ENCODE measurements at regions not wholly inside any gene's neighbourhood (a gene's known extent, or its start where the extent isn't known, plus 50 kb on each side); places are given as distances from the start of the nearest gene placed in this dataset.

DNA sequence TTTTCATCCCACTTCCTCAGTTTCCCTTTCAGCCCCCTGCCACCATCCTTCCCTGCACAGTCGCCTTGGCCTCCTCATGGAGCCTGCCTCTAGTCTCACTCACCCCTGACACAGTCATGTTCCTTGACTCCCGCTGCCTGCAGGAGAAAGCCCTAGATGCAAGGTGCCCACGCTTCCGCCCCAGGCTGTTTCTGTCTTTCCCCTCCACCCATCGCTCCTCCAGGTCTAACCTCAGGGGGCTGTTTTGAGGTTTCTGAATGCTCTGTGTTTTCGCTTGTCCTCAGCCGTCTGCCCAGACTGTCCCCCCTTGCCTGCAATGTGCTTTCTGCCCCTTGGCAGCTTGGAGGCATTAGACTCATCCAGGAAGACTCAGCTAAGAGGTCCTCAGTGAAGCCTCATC is 89.9 kb downstream of the EMX2 start:
- H3K79me2 ChIP-seq (ENCODE audit: insufficient read depth, low read length) = no peaks in the 10 kb centered on the region
- H3K4me3 ChIP-seq (replicated peaks in 1 of 2; ENCODE audit: low read depth in 1 of 2, low read length in 2 of 2) = no peak overlapping the region
- H3K27me3 ChIP-seq (ENCODE audit: insufficient read depth, low read length) = peaks cover 18% of the 10 kb centered on the region
- no peaks in the 10 kb centered on the region for H3K9me3 ChIP-seq (ENCODE audit: control insufficient read depth in 1 of 2, insufficient read depth in 1 of 2, low read depth in 1 of 2, low read length in 2 of 2)
- CTCF ChIA-PET = no interaction called here
- POLR2A ChIA-PET = no interaction called here
- BruUV-seq (replicated peaks) = no TSS peak
- H3K4me1 ChIP-seq (ENCODE audit: control insufficient read depth in 1 of 2, insufficient read depth in 2 of 2, low read length in 2 of 2) = no peaks in the 10 kb centered on the region
- no peaks in the 10 kb centered on the region for H3K36me3 ChIP-seq (ENCODE audit: control insufficient read depth in 1 of 2, insufficient read depth in 2 of 2, low read length in 2 of 2)
- no peak overlapping the region for H3K4me2 ChIP-seq (ENCODE audit: low read length)
- H3K9me2 ChIP-seq (ENCODE audit: insufficient read depth) = no peaks in the 10 kb centered on the region
- TF ChIP-seq, protein P1, sequence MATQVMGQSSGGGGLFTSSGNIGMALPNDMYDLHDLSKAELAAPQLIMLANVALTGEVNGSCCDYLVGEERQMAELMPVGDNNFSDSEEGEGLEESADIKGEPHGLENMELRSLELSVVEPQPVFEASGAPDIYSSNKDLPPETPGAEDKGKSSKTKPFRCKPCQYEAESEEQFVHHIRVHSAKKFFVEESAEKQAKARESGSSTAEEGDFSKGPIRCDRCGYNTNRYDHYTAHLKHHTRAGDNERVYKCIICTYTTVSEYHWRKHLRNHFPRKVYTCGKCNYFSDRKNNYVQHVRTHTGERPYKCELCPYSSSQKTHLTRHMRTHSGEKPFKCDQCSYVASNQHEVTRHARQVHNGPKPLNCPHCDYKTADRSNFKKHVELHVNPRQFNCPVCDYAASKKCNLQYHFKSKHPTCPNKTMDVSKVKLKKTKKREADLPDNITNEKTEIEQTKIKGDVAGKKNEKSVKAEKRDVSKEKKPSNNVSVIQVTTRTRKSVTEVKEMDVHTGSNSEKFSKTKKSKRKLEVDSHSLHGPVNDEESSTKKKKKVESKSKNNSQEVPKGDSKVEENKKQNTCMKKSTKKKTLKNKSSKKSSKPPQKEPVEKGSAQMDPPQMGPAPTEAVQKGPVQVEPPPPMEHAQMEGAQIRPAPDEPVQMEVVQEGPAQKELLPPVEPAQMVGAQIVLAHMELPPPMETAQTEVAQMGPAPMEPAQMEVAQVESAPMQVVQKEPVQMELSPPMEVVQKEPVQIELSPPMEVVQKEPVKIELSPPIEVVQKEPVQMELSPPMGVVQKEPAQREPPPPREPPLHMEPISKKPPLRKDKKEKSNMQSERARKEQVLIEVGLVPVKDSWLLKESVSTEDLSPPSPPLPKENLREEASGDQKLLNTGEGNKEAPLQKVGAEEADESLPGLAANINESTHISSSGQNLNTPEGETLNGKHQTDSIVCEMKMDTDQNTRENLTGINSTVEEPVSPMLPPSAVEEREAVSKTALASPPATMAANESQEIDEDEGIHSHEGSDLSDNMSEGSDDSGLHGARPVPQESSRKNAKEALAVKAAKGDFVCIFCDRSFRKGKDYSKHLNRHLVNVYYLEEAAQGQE (IDR thresholded peaks at IDR 0.05; ENCODE audit: low read depth) = no peak
- no peak for TF ChIP-seq FOSL1 (IDR thresholded peaks at IDR 0.05; ENCODE audit: low read depth)
- no peak overlapping the region for H3K27ac ChIP-seq (ENCODE audit: low read depth, low read length)
- RAD21 ChIA-PET (ENCODE audit: low non-redundant PET in 1 of 2, low total read pairs in 2 of 2, uncharacterized antibody in 2 of 2, unreplicated experiment in 2 of 2) = no interaction called here
- H4K20me1 ChIP-seq (ENCODE audit: insufficient read depth) = no peaks in the 10 kb centered on the region
- no peak for DNase-seq (ENCODE audit: low read depth, low spot score)
- H3K9ac ChIP-seq (ENCODE audit: low read length) = no peak overlapping the region
- intact Hi-C loops (cut with micrococcal nuclease) = no loop called here
- H2AFZ ChIP-seq (ENCODE audit: low read depth, low read length, poor library complexity, severe bottlenecking) = no peak overlapping the region
- no peak for ATAC-seq

DNA sequence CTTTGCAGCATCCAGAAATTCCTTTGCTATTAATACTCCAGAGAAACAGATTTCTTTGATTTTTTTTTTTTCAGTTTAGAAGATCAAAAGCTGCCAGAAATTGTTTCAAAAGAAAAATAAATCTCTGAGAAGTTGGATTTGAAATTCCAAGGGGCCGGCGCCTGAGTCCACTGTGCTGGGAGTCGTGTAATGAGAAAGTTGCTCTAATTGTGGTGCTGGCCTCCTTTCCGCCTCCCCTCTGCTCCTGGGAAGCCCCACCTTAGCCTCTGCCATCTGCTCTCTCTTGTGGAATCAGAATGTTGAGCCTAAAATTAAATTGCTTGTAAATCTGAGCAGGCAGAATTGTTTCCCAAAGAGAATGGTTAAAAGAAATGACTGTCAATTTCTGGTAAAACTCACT is 93.3 kb downstream of the EMX2 start:
- no peak overlapping the region for H2AFZ ChIP-seq (ENCODE audit: low read depth, low read length, poor library complexity, severe bottlenecking)
- DNase-seq (ENCODE audit: low read depth, low spot score) (no peak), ATAC-seq (no peak)
- no peaks in the 10 kb centered on the region for H3K4me1 ChIP-seq (ENCODE audit: control insufficient read depth in 1 of 2, insufficient read depth in 2 of 2, low read length in 2 of 2)
- no peak overlapping the region for H3K27ac ChIP-seq (ENCODE audit: low read depth, low read length)
- H3K4me2 ChIP-seq (ENCODE audit: low read length) = no peak overlapping the region
- no peak for TF ChIP-seq TCF7L2 (IDR thresholded peaks at IDR 0.05; ENCODE audit: borderline replicate concordance, extremely low read depth, insufficient read depth, insufficient read length)
- TF ChIP-seq POLR2A (IDR thresholded peaks at IDR 0.05; ENCODE audit: borderline replicate concordance, extremely low read depth, insufficient read depth, insufficient read length) = no peak
- TF ChIP-seq CBX3 (IDR thresholded peaks at IDR 0.05; ENCODE audit: low read depth) = no peak
- no peak for TF ChIP-seq ZFX (IDR thresholded peaks at IDR 0.05)
- no peak for TF ChIP-seq YY1 (IDR thresholded peaks at IDR 0.05; ENCODE audit: extremely low read depth, insufficient replicate concordance, low read depth, low read length)
- no peak for TF ChIP-seq EZH2phosphoT487 (IDR thresholded peaks at IDR 0.05; ENCODE audit: borderline replicate concordance)
- TF ChIP-seq, protein P2, sequence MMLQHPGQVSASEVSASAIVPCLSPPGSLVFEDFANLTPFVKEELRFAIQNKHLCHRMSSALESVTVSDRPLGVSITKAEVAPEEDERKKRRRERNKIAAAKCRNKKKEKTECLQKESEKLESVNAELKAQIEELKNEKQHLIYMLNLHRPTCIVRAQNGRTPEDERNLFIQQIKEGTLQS (IDR thresholded peaks at IDR 0.05) = no peak
- no peak for TF ChIP-seq POLR2AphosphoS5 (IDR thresholded peaks at IDR 0.05; ENCODE audit: low read depth, low read length)
- TF ChIP-seq FOSL1 (IDR thresholded peaks at IDR 0.05; ENCODE audit: low read depth) = no peak
- TF ChIP-seq SP1 (IDR thresholded peaks at IDR 0.05; ENCODE audit: low read depth) = no peak
- TF ChIP-seq JUND (IDR thresholded peaks at IDR 0.05) = no peak
- no peaks in the 10 kb centered on the region for H3K79me2 ChIP-seq (ENCODE audit: insufficient read depth, low read length)
- H3K36me3 ChIP-seq (ENCODE audit: control insufficient read depth in 1 of 2, insufficient read depth in 2 of 2, low read length in 2 of 2) = no peaks in the 10 kb centered on the region
- peaks cover 48% of the 10 kb centered on the region for H3K27me3 ChIP-seq (ENCODE audit: insufficient read depth, low read length)
- BruUV-seq (replicated peaks) = no TSS peak
- no peak overlapping the region for H3K9ac ChIP-seq (ENCODE audit: low read length)
- no peak overlapping the region for H3K4me3 ChIP-seq (replicated peaks in 1 of 2; ENCODE audit: low read depth in 1 of 2, low read length in 2 of 2)
- H4K20me1 ChIP-seq (ENCODE audit: insufficient read depth) = no peaks in the 10 kb centered on the region
- ChIA-PET POLR2A (no interaction called here), CTCF (no interaction called here), RAD21 (ENCODE audit: low non-redundant PET in 1 of 2, low total read pairs in 2 of 2, uncharacterized antibody in 2 of 2, unreplicated experiment in 2 of 2) (no interaction called here)
- H3K9me3 ChIP-seq (ENCODE audit: control insufficient read depth in 1 of 2, insufficient read depth in 1 of 2, low read depth in 1 of 2, low read length in 2 of 2) = no peaks in the 10 kb centered on the region
- intact Hi-C loops (cut with micrococcal nuclease) = no loop called here
- H3K9me2 ChIP-seq (ENCODE audit: insufficient read depth) = no peaks in the 10 kb centered on the region
